HEK293T (cell line): ENCODE measurements at regions not wholly inside any gene's neighbourhood (a gene's known extent, or its start where the extent isn't known, plus 50 kb on each side); places are given as distances from the start of the nearest gene placed in this dataset.

Experiments
- ARNT ChIP-seq: fragments of 450-650 bp; IDR thresholded peaks from 2 replicates; pipeline ENCODE4 v1.6.1; 2017; ENCODE audit warnings: mild to moderate bottlenecking
- BHLHE40 ChIP-seq: fragments of 450-650 bp; IDR thresholded peaks from 2 replicates; pipeline ENCODE4 v1.6.1; 2016; ENCODE audit warnings: mild to moderate bottlenecking, moderate library complexity, borderline replicate concordance
- ELF4 ChIP-seq: fragments of 450-650 bp; IDR thresholded peaks from 2 replicates; pipeline ENCODE4 v1.6.1; 2017; ENCODE audit warnings: antibody characterized with exemption
- FOXA1 ChIP-seq: fragments of 450-650 bp; IDR thresholded peaks from 2 replicates; pipeline ENCODE4 v1.6.1; 2016; ENCODE audit warnings: mild to moderate bottlenecking
- FOXK2 ChIP-seq: fragments of 450-650 bp; IDR thresholded peaks from 2 replicates; pipeline ENCODE4 v1.6.1; 2016; ENCODE audit warnings: mild to moderate bottlenecking
- FOXM1 ChIP-seq: fragments of 450-650 bp; IDR thresholded peaks from 2 replicates; pipeline ENCODE4 v1.6.1; 2017; ENCODE audit warnings: mild to moderate bottlenecking, borderline replicate concordance
- L3MBTL2 ChIP-seq: fragments of 450-650 bp; conservative IDR thresholded peaks from 2 replicates; pipeline ENCODE4 v1.6.1; 2016; ENCODE audit warnings: mild to moderate bottlenecking
- NFRKB ChIP-seq: fragments of 450-650 bp; IDR thresholded peaks from 2 replicates; pipeline ENCODE4 v1.6.1; 2016; ENCODE audit warnings: mild to moderate bottlenecking, moderate library complexity
- PKNOX1 ChIP-seq: fragments of 450-650 bp; IDR thresholded peaks from 2 replicates; pipeline ENCODE4 v1.6.1; 2016
- SUZ12 ChIP-seq: fragments of 450-650 bp; IDR thresholded peaks from 2 replicates; pipeline ENCODE4 v1.6.1; 2016; ENCODE audit warnings: mild to moderate bottlenecking
- TARDBP ChIP-seq: fragments of 450-650 bp; IDR thresholded peaks from 2 replicates; pipeline ENCODE4 v1.6.1; 2016
- ZNF384 ChIP-seq: fragments of 450-650 bp; IDR thresholded peaks from 2 replicates; pipeline ENCODE4 v1.6.1; 2016

- no peak for TF ChIP-seq TARDBP
- TF ChIP-seq FOXM1, result no peak
- TF ChIP-seq L3MBTL2, result no peak
- no peak for TF ChIP-seq PKNOX1
- TF ChIP-seq BHLHE40, result no peak
- no peak for TF ChIP-seq NFRKB
- no peak for TF ChIP-seq FOXA1
- TF ChIP-seq FOXK2, result no peak
- no peak for TF ChIP-seq SUZ12
- TF ChIP-seq ELF4, result no peak
- no peak for TF ChIP-seq ARNT
- no peak for TF ChIP-seq ZNF384
Observed at GRCh38 chr5:54882841-54883240, 102.6 kb downstream of the ESM1 start.
